NB4 (cell line): ENCODE measurements at regions not wholly inside any gene's neighbourhood (a gene's known extent, or its start where the extent isn't known, plus 50 kb on each side); places are given as distances from the start of the nearest gene placed in this dataset.

Experiments
- CTCF ChIP-seq: IDR thresholded peaks from one replicate; pipeline ENCODE4 v1.5.1; 2012; ENCODE audit warnings: low read depth, low read length
- MAX ChIP-seq: IDR thresholded peaks from 2 replicates; pipeline ENCODE4 v1.6.1; 2011; ENCODE audit warnings: low read depth, low read length

- TF ChIP-seq CTCF (no peak), MAX (no peak)
These were observed 693.4 kb upstream of the TMEFF2 start for GRCh38 chr2:192888109-192888508.
